ENCODE measurements at regions not wholly inside any gene's neighbourhood (a gene's known extent, or its start where the extent isn't known, plus 50 kb on each side); places are given as distances from the start of the nearest gene placed in this dataset.

DNA sequence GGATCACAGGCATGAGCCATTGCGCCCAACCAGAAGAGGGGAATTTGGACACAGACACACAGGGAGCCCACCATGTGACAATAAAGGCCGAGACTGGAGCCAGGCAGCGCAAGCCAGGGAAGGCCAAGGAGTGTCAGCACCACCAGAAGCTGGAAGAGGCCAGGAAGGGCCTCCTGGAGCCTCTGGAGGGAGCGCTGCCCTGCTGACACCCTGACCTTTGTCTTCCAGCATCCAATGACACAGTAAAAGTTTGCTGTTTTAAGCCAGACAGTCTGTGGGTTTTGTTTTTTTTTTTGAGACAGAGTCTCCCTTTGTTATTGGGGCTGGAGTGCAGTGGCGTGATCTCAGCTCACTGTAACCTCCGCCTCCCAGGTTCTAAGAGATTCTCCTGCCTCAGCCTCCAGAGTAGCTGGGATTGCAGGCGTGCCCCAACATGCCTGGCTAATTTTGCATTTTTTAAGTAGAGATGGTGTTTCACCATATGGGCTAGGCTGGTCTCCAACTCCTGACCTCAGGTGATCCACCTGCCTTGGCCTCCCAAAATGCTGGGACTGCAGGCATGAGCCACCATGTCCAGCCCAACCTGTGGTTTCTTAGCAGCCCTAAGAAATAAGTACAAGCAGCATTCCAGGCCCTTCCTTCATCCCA is 215.8 kb downstream of the CTTN start:
- DNase-seq, result no peak

DNA sequence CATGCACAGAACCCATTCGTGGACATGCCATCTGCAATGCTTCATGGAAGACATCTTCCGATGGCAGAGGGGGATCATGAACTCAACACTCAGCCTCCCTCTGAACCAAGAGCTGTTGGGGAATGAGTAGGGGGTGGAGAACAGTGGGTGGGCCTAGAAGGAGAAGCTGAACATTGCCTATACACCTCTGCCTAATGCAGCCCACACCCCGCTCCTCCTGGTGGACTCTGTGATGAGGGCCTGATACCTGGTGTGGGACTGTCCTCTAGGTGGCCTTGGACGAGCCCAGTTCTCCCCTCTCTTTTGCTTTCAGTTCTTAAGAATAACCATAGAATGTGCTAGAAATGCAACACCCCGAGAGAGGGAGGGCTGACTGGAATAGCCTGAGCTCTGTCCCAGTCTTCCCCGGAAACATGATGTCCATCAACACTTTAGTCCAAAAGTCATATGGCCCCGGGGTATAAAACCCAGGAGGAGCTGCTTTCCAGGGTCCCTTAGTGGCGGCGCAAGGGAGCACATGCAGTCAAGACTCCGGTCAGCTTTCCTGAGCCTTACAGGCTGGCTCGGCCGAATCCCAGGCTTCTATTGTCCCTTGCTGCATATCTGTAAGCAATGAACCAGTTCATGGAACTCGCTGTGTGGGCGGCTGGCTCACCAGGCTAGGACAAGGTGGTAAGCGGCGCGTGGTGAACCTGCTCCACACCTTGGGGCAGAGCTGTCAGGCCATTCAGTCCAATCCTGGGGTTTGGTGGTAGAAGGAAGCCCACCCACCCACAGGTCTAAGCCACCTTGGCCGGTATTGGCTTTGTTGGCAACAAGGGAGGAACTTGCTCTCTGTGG is 216.9 kb downstream of the CTTN start:
- no peak for DNase-seq

DNA sequence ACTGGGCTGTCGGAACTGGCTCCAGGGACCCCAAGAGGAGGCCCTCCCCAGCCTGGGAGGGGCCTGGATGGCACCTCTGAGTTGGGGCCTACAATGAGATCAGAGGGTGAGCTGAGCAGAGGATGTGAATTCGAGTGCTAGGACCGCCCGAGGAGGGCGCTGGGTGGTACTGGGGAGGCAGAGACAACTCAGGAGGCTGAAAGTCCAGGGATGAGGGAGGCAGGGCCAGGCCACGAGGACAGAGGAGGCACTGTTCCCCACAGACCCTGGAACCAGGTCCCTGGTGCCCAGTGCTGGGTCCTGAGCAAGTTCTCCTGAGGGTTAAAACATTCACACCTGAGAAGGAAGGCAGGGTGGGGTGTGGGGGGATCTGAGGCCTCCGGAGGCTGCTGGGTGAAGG is 218.0 kb downstream of the CTTN start:
- DNase-seq, result no peak

DNA sequence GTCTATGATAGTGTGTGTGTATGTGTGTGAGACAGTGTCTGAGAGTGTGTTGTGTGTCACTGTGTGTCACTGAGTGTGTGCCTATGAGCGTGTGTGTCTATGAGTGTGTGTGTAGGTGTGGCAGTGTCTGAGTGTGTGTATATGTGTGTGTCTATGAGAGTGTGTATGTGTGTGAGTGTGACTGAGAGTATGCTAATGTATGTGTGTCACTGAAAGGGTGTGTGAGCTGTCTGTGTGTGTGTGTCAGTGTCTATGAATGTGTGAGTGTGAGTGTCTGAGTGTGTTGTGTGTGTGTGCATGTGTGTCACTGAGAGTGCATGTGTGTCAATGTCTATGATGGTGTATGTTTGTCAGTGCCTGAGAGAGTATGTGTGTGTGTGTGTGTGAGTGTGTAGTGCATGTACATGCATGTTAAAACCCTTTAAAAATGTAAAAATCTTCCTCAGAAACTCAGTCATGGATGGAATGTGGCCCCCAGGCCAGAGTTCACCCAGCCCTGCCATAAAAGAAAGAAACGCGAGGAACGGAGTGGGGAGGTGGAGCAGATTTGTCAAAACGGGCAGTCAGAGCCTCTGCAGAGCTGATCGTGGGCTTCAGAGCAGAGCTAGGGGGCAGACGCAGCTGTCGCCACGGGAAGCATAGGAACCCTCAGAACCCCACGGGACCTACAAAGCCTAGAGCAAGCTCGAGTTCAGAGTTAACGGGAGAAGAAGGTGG is 218.8 kb downstream of the CTTN start:
- no peak for DNase-seq

DNA sequence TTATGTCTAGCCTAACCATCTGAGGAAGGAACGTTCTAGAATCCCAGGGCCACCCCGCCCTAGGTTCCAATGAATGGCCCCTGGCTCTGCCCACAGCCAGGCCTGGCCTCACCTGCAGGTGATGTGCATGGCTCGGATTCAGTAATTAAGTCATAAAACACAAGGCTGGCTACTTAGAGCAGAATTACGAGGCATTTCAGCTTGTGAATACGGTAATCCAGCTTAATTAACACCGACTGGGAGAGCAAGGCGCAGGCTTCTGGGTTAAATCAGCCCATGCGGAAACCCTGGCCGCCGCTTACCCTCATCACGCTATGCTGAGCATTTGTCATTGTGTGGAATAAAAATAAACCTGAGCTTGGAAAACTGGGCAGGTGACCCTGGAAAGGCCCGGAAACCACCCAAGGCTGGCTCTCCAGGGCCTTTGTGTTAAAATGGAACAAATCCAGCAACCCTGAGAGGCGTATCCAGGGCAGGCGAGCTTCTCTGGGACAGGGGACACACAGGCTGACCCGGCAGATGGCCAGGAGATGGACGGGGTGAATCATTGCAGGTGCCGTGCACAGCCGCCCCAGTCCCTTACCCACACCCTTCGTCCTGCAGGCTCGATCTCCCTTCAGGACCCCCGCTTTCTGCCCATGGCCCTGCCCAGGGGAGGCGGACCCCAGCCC is 220.2 kb downstream of the CTTN start:
- no peak for DNase-seq

DNA sequence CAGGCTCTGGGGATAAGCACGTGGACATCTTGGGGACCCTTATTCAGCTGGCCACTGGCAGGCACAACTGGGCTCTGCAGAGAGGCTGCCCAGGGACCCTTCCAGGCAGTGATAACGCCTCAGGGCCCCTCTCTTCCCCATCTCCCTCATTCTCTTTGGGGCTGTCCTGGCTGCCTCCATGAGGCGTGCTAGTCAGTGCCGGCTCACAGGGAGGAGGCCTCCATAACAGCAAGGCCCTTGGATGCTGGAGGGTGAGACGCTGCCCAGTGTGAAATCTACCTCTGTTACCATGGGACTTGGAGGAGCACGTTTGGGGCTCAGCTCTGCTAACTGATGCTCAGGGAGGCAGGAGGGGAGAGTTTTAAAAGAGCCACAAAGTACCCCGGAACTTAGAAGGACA is 221.3 kb downstream of the CTTN start:
- DNase-seq, result no peak

DNA sequence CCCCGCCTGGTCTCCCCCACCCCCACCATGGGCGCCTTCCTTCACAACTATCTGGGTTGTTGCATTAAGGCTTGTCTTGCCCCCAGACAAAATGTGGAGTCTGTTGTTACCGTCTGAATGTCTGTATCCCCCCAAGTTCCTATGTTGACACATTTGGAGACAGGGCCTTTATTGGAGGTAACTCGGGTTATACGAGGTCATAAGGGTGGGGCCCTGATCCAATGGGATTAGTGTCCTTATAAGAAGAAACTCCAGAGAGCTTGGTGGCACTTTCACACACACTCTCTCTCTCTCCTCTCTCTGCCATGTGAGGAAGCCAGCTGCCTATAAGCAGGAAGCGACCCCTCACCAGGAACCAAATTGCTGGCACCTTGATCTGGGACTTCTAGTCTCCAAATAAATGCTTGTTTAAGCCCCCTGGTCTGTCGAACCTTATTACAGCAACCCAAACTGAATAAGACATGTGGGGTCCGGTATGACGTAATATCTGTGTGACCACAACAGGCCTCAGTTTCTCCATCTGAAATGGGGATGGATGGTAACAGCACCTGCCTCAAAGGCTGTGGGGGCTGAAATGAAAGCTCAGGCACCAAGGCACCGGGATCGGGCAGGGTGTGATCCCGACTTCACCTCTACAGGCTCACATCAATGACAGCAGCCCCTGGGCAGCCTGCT is 222.3 kb downstream of the CTTN start:
- no peak for DNase-seq

DNA sequence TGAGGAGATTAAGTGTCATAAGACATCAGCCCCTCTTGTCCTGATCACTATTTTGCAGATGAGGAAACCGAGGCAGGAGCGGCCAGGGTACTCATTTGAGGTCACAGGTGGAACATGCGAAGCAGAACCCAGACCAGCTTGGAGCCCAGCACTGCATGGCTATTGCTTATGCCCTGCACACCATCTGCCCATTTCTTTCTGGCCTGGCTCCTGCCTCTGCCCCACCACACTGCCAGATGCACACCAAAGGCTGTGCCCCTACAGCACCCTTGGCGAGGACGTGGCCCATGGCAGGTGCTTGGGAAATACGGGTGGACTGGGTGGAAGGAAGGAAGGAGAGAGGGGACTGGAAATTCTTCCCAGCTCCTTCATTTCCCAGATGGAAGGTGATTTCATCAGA is 222.9 kb downstream of the CTTN start:
- DNase-seq, result no peak

DNA sequence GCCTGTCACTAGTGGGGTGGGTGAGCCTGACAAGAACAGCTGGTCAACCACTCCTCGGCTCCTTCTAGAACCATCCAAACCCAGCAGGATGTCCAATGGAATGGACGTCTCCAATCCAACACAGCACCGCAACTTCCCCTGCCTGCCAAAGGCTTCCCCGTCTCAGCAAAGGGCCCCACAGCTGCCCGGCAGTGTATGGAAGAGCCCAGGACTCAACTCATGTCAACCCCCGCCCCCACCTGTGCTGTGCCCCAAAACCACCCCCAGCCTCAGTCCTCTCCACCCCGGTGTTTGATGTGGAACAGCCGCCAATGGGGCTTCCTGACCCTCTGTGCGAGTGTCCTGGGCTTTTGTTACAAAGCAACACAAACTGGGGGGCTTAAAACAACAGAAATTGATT is 223.8 kb downstream of the CTTN start:
- DNase-seq, result no peak

DNA sequence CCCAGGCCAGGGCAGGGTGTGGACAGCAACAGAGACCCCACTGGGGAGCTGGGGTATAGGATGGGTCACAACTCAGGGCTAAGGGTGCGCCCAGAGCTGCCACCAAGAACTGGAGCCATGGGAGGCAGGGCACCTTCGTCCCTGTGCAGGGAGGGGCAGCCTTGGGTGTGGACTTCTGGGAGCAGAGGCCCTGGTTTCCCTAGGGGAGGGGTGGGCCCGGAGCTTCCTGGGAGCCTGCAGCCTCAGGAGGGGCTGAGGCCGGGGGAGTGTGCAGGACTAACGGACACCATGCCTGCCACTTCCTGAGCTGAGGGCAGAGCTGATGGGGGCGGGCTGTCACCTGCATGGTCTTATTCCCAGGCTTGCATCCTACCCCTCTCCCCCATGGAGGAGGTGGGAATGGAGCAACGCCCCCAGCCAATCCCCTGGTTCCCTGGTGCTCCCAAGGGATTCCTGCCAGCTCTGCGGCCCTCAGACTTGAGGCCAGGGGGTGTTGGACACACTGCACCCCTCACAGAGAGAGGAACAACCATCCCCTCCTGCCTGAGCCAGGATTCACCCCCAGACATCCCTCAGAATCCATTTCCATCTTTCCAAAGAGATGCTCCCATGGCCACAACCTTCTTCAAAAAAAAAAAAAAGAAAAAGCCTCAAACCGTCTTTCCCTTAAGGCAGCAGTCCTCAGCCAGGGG is 225.7 kb downstream of the CTTN start:
- no peak for DNase-seq

DNA sequence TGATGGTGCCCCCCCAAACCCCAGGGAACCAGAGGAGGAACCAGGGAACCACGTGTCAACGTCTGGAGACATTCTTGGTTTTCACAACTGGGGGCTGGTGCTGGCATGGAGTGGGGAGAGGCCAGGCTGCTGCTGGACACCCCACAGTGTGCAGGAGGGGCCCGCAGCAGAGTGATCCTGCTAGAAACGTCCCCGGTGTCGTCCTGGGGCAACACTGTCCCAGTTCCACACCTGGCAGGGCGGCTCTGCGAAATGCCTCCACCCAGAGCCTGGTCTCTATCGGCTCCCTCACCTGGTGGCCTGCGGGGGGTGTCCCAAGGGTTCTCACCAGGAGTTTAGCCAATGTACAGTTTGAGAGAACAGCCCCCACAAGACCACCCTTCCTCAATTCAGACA is 226.3 kb downstream of the CTTN start:
- no peak for DNase-seq

DNA sequence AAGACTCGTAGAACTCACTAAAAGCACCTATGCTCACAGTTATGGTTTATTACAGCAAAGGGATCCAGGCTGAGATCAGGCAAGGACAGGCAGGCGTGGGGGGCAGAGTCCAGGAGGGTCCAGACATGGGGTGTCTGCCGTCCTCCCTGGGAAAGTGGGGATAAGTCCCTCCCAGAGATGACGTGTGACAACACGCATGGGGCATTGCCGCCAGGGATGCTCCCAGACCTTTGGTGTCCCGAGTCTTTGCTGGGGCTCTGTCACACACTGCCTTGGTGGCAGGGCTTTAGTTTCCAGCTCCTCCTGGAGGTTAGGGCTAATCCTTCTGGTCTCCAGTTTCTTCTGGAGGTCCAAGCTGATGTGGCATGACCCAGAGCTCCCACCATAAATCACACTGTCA is 226.7 kb downstream of the CTTN start:
- DNase-seq, result no peak

DNA sequence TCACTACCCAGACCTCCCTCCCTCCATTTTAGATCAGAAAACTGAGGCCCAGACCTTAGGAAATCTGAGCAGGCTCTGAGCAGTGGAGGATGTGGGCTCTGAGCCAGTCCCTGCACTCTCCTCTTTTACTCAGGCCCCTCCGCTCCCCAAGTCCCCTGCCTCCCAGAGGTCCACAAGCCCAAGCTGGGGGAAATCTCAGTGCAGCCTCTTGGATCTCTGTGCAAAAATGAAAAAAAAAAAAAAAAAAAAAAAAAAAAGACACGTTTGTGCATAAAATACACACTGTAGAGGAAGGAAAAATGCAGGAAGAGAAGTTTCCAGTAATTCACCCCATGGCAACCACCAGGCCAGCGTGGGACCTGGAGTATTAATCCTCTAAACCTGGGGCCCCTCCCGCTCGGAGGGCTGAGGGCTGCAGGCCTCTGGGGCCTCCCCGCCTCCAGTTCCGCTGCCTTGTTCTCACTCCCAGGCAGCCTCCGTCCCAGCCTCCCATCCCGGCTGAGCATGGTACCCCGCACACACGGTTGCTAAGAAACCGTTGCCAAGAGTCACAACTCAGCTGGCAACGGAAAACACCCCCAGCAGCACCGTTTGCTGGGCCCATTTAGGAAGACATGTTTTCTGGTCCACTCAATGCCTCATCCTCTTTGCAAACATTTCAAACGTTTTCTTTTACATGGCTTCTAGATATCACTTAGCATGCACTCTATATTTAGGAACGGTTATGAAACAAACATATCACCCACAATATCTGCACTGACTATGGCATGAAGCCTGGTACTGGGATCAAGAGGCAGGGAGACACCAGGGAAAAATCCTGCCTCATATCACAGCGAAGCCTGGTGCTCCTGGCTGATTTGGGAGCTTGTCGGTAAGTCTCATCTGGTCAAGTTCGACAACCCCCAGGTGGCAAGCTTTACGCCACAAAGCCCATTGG is 227.5 kb downstream of the CTTN start:
- DNase-seq, result no peak

DNA sequence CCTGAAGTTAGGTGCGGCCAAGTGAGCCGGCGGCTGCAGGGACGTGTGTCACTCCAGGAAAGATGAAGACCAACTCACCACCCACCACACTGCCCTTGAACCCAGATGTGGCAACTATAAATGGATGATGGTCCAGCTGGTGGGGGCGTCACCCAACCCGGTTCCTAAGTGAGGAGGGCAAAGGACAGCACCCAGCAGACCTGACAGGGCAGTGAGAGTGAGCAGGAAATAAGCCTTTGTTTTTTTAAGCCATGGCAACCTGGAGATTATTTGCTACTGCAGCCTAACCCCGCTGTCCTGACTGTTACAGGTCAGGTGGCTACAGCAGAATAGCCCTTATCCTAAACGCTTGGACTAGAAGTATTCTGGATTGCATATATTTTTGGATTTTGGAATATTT is 228.9 kb downstream of the CTTN start:
- DNase-seq, result no peak

DNA sequence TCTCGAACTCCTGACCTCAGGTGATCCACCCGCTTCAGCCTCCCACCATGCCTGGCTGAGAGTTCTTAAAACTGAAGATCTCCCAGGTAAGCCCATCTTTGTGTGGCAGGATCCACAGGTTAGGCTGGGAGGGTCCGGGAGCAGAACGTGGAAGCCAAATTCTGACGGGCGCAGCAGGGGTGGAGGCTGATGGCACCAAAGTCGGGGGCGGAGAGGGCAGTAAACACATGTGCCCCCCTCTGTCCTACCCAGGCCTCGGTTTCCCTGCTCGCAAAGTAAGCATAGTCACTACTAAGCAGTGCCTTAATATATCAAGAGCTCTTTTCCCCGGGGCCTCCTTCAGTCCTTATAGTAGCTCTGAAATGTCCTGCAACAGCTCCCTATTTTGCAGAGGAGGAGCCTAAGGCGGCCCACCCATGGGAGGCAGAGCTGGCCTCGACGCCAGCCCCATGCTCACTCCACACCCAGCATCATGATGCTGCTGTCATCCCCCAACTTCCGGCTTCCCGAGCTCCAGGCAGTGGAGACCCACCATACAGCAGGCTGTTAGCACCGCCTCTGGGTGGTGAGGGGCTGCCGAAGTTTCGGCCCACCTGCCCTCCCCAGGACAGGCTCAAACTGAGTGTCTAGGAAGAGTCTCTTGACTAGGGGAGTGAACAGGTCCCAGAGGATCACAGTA is 230.0 kb downstream of the CTTN start:
- DNase-seq, result no peak

DNA sequence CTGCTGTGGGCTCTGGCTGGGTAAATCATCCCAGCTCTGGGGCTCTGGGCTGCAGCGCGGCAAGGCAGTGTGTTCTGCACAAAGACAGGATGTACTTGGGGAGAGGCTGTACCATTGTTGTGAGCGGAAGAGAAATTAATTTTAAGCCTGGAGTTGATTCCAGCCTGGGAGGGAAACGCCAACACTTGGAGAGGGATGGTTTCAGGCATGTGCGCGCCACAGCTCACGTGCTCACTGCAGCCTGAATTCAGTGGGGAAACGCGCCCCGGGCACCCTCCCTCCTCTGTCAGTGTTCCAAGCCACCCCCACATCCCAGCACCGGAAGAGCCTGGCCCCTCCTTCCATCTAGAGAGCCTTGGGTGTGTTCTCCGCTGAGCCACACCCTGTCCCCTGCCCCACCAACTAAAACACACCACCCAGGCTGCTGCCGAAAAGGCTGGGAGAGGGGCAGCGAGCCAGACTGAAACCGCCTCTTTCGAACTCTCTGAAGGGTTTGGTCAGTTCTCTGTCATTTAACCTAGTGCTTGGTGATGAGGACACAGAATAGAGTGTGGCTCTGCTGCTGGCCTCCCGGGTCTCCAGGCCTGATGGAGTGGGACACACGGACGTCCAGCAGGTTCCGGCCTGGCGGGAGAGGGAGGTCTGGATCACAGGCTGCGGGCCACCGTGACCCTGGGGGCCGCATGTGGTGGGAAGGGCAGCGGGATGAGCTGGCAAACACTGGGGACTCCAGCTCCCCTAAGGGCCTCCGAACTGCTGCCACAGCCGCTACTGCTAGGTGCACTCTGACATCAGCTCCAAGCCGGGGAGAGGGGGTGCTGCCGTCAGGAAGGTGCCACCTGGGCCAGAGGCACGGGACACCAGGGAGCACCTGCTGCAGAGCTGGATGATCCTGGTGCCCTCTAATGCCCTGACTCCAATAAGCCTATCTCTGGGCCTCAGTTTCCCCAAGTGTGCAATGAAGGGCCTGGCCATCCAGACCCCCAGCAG is 230.8 kb downstream of the CTTN start:
- no peak for DNase-seq

DNA sequence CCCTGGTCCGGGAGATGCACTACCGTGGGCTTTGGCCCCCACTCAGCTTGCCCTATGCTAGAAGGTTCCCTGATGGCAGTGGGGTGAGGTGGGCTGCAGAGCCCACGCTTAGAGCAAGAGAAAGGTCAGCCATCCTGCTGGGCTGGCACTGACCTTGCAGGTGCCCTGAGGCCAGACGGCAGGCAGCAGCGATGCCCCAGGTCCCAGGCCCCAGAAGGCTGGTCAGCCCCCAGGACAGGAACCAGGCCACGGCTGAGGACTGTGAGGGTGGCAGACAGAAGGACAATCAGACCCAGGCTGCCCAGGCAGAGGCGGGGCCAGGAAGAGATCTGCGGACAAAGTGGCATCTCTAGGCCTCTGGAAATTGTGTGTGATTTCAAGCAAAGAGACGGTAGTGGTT is 231.7 kb downstream of the CTTN start:
- DNase-seq, result no peak

DNA sequence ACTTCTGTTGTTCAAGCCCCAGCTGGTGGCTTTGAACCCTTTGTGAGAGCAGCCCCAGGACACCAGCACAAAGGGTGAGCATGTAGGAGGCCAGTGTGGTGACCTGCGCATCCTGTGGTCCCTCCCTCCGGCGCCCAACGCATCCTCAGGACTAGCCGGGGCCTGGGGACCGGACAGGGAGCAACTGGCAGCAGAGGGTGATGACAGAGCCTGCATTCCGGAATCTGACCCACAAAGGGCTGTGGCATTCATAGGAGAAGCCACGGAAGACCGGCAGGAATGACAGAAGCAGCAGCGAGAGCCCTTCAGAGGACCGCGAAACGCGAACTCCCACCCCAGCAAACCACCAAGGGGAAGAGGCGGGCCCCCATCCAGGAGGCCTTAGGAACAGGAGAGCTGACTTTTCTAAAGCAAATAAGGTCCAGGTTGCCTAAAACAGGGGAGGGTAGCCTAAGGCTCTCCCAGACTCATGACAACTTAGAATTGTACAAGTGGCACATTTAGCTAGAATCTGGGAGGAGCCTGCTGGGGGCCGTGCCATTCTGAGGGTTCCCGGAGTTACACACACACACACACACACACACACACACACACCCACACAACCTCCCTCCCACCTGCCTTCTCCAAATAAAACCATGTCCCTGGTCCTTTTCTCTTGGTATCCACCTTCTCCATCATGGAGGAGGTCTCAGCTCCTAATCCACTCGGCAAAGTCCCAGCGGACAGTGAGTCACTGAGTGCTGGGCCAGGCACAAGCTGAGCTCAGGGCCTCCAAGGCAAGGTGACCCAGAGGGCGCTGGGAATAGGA is 232.7 kb downstream of the CTTN start:
- DNase-seq, result no peak
